ENCODE measurements at regions not wholly inside any gene's neighbourhood (a gene's known extent, or its start where the extent isn't known, plus 50 kb on each side); places are given as distances from the start of the nearest gene placed in this dataset.

GRCh38 chr11:23313001-23313400, 452.7 kb upstream of the CCDC179 start:
- TF ChIP-seq, protein P1, sequence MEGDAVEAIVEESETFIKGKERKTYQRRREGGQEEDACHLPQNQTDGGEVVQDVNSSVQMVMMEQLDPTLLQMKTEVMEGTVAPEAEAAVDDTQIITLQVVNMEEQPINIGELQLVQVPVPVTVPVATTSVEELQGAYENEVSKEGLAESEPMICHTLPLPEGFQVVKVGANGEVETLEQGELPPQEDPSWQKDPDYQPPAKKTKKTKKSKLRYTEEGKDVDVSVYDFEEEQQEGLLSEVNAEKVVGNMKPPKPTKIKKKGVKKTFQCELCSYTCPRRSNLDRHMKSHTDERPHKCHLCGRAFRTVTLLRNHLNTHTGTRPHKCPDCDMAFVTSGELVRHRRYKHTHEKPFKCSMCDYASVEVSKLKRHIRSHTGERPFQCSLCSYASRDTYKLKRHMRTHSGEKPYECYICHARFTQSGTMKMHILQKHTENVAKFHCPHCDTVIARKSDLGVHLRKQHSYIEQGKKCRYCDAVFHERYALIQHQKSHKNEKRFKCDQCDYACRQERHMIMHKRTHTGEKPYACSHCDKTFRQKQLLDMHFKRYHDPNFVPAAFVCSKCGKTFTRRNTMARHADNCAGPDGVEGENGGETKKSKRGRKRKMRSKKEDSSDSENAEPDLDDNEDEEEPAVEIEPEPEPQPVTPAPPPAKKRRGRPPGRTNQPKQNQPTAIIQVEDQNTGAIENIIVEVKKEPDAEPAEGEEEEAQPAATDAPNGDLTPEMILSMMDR (IDR thresholded peaks at IDR 0.05): no peak
- TF ChIP-seq POLR2A (IDR thresholded peaks at IDR 0.05): no peak
